IMR-90 (cell line): ENCODE measurements at regions not wholly inside any gene's neighbourhood (a gene's known extent, or its start where the extent isn't known, plus 50 kb on each side); places are given as distances from the start of the nearest gene placed in this dataset.
A peak's percentile ranks its signal among the peaks of the same experiment; 100 is the strongest.

Experiments used
- BHLHE40 ChIP-seq: fragments of 150-350 bp; IDR thresholded peaks from 2 replicates; pipeline ENCODE4 v1.6.1; 2016; ENCODE audit warnings: mild to moderate bottlenecking, low read depth, low read length
- CEBPB ChIP-seq: IDR thresholded peaks from 2 replicates; pipeline ENCODE4 v1.6.1; 2012; ENCODE audit warnings: low read depth, low read length, improper control_type of control experiment
- CHD1 ChIP-seq: IDR thresholded peaks from 2 replicates; pipeline ENCODE4 v1.6.1; 2012; ENCODE audit warnings: low read depth, low read length, improper control_type of control experiment
- CTCF ChIP-seq: conservative IDR thresholded peaks from 2 replicates; pipeline ENCODE4 v1.5.1; 2012; ENCODE audit warnings: mild to moderate bottlenecking, low read depth, low read length, improper control_type of control experiment
- ELK1 ChIP-seq: fragments of 150-350 bp; IDR thresholded peaks from 2 replicates; pipeline ENCODE4 v1.6.1; 2016; ENCODE audit warnings: low read depth, mild to moderate bottlenecking, low read length, moderate library complexity, borderline replicate concordance
- MAFK ChIP-seq: IDR thresholded peaks from 2 replicates; pipeline ENCODE4 v1.6.1; 2012; ENCODE audit warnings: low read depth, low read length, improper control_type of control experiment
- MAZ ChIP-seq: IDR thresholded peaks from 2 replicates; pipeline ENCODE4 v1.6.1; 2012; ENCODE audit warnings: low read depth, mild to moderate bottlenecking, low read length, improper control_type of control experiment, moderate library complexity, borderline replicate concordance
- MXI1 ChIP-seq: IDR thresholded peaks from 2 replicates; pipeline ENCODE4 v1.6.1; 2012; ENCODE audit warnings: low read depth, mild to moderate bottlenecking, low read length, moderate library complexity, borderline replicate concordance
- POLR2A ChIP-seq: IDR thresholded peaks from 2 replicates; pipeline ENCODE4 v1.6.1; 2012; ENCODE audit warnings: mild to moderate bottlenecking, low read depth, low read length
- RAD21 ChIP-seq: IDR thresholded peaks from 2 replicates; pipeline ENCODE4 v1.6.1; 2012; ENCODE audit warnings: low read length, improper control_type of control experiment
- RCOR1 ChIP-seq: IDR thresholded peaks from 2 replicates; pipeline ENCODE4 v1.6.1; 2012; ENCODE audit warnings: mild to moderate bottlenecking, low read length, improper control_type of control experiment; ENCODE audit not compliant: insufficient replicate concordance
- RFX5 ChIP-seq: IDR thresholded peaks from 2 replicates; pipeline ENCODE4 v1.8.0; 2012; ENCODE audit warnings: low read depth, mild to moderate bottlenecking, low read length, moderate library complexity
- SMC3 ChIP-seq: fragments of 150-350 bp; IDR thresholded peaks from 2 replicates; pipeline ENCODE4 v1.6.1; 2016; ENCODE audit warnings: low read depth, mild to moderate bottlenecking, antibody characterized with exemption, low read length, moderate library complexity
- TF ChIP-seq, protein P1 (sequence below): fragments of 150-350 bp; IDR thresholded peaks from 2 replicates; pipeline ENCODE4 v1.6.1; 2017; ENCODE audit warnings: mild to moderate bottlenecking, antibody characterized with exemption, low read length, low read depth

- TF ChIP-seq CTCF: no peak
- TF ChIP-seq RCOR1: no peak
- TF ChIP-seq POLR2A: no peak
- TF ChIP-seq RAD21: no peak
- no peak for TF ChIP-seq RFX5
- TF ChIP-seq MAZ: no peak
- peak; percentile 71 for TF ChIP-seq CEBPB
- no peak for TF ChIP-seq SMC3
- no peak for TF ChIP-seq MXI1
- TF ChIP-seq MAFK: no peak
- no peak for TF ChIP-seq ELK1
- TF ChIP-seq, protein P1, sequence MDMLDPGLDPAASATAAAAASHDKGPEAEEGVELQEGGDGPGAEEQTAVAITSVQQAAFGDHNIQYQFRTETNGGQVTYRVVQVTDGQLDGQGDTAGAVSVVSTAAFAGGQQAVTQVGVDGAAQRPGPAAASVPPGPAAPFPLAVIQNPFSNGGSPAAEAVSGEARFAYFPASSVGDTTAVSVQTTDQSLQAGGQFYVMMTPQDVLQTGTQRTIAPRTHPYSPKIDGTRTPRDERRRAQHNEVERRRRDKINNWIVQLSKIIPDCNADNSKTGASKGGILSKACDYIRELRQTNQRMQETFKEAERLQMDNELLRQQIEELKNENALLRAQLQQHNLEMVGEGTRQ: no peak
- TF ChIP-seq CHD1: no peak
- no peak for TF ChIP-seq BHLHE40
These were observed 68.2 kb downstream of the CH25H start for GRCh38 chr10:89138755-89139490.
